Esophagus squamous epithelium (tissue), 5 donors: ENCODE measurements at regions not wholly inside any gene's neighbourhood (a gene's known extent, or its start where the extent isn't known, plus 50 kb on each side); places are given as distances from the start of the nearest gene placed in this dataset.

Experiments used
- DNase-seq: peaks from one replicate; lab custom pipeline; 2025; lab: John Stamatoyannopoulos, UW
- H3K27ac ChIP-seq, 4 donors: fragments of 200-600 bp; sonication (generic); one replicate each; pipeline ENCODE4 v1.5.1; 2016 to 2019; ENCODE audit warnings: mild to moderate bottlenecking in 1 of 4
- H3K27me3 ChIP-seq, 4 donors: fragments of 200-600 bp; sonication (generic); 1 replicate in 3 of 4; 2 replicates in 1 of 4; pipeline versions ENCODE4 v1.5.1 to v1.6.0; 2017 to 2021; ENCODE audit warnings: antibody characterized with exemption in 1 of 4
- H3K36me3 ChIP-seq, 3 donors: fragments of 200-600 bp; sonication (generic); one replicate each; pipeline ENCODE4 v1.5.1; 2016 to 2019
- H3K4me1 ChIP-seq, 3 donors: fragments of 200-600 bp; sonication (generic); one replicate each; pipeline ENCODE4 v1.5.1; 2017 to 2019
- H3K4me3 ChIP-seq, 4 donors: fragments of 200-600 bp; sonication (generic); 1 replicate in 3 of 4; 2 replicates in 1 of 4; pipeline ENCODE4 v1.5.1; 2016 to 2019; ENCODE audit warnings: mild to moderate bottlenecking in 2 of 4, moderate library complexity in 1 of 4
- H3K9me3 ChIP-seq, 3 donors: fragments of 200-600 bp; sonication (generic); one replicate each; pipeline ENCODE4 v1.5.1; 2016 to 2019
- POLR2A ChIP-seq, 4 donors: fragments of 450-650 bp; IDR thresholded peaks; one replicate each; pipeline ENCODE4 v1.6.1; 2017; ENCODE audit warnings: antibody characterized with exemption in 4 of 4, mild to moderate bottlenecking in 4 of 4, moderate library complexity in 3 of 4
- WGBS, 2 donors: methylation state at CpG; one replicate each; pipeline ENCODE4 v1.1.5; 2018; 5-methylcytosine and 5-hydroxymethylcytosine counted together
- intact Hi-C: fragments of 100-400 bp; cut with DNase I; formaldehyde crosslinking; loops from one replicate; pipeline ENCODE4 v1.15.0; 2022
- TF ChIP-seq, protein P1 (sequence below), 6 experiments: fragments of 450-650 bp in 4 of 6; fragments of 200-600 bp in 2 of 6; sonication (generic) in 2 of 6; IDR thresholded peaks; one replicate each; pipeline ENCODE4 v1.5.1; 2016 to 2019; ENCODE audit warnings: antibody characterized with exemption in 6 of 6, mild to moderate bottlenecking in 4 of 6, moderate library complexity in 4 of 6
- donor health status: DM: yes; HTN: yes; CAD: no.

DNA sequence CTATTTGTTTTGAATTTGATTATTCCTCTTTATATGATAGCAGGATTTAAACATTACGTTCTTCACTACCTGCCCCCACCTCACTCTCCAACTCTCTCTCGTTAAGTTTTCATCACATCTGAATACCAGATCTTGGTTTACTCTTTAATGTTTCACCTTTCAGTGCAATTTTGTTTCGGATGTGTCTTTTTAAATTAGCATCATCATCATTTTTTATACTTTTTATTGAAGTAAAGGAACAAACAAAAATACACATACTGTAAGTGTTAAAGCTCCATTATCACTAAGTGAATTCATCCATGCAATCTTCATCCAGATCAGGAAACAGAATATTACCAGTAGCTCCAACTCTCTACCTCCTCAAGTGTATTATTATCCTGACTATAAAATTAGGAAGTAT is 310.6 kb downstream of the C3orf38 start:
- intact Hi-C loops: no loop called here
- TF ChIP-seq POLR2A (IDR thresholded peaks at IDR 0.05): no peak
- TF ChIP-seq, protein P1, sequence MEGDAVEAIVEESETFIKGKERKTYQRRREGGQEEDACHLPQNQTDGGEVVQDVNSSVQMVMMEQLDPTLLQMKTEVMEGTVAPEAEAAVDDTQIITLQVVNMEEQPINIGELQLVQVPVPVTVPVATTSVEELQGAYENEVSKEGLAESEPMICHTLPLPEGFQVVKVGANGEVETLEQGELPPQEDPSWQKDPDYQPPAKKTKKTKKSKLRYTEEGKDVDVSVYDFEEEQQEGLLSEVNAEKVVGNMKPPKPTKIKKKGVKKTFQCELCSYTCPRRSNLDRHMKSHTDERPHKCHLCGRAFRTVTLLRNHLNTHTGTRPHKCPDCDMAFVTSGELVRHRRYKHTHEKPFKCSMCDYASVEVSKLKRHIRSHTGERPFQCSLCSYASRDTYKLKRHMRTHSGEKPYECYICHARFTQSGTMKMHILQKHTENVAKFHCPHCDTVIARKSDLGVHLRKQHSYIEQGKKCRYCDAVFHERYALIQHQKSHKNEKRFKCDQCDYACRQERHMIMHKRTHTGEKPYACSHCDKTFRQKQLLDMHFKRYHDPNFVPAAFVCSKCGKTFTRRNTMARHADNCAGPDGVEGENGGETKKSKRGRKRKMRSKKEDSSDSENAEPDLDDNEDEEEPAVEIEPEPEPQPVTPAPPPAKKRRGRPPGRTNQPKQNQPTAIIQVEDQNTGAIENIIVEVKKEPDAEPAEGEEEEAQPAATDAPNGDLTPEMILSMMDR (IDR thresholded peaks at IDR 0.05): no peak
- 66 to 77% methylated on average over 3 of the region's 3 CpGs for WGBS, 2 donors
- H3K27ac ChIP-seq: no peak overlapping the region
- no peaks in the 10 kb centered on the region for H3K9me3 ChIP-seq
- no peaks in the 10 kb centered on the region for H3K4me1 ChIP-seq
- no peaks in the 10 kb centered on the region for H3K36me3 ChIP-seq
- no peak overlapping the region for H3K4me3 ChIP-seq
- no peak for DNase-seq
- no peaks in the 10 kb centered on the region for H3K27me3 ChIP-seq

DNA sequence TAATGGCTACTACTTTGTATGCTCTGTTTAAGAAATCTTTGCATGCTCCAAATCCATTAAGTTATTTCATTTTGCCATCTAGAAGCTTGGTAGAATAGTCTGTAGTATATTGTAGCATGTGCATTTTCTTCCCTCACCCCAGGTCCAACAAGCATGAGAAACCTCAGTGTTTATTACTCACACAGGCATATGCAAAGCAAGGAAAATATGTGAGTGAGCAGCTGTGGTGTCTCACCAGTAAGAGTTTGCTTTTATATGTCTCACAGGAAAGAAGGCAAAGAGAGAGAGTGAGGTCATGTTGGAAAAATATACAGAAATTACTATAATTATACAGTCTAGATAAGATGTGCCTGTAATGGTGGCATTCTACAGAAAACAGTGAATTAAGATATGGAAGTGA is 312.5 kb downstream of the C3orf38 start:
- Histone ChIP-seq H3K4me1 (no peaks in the 10 kb centered on the region), H3K27me3 (no peaks in the 10 kb centered on the region), H3K27ac (no peak overlapping the region), H3K4me3 (no peak overlapping the region), H3K9me3 (no peaks in the 10 kb centered on the region), H3K36me3 (no peaks in the 10 kb centered on the region)
- DNase-seq: no peak
- no peak for TF ChIP-seq POLR2A (IDR thresholded peaks at IDR 0.05)
- TF ChIP-seq, protein P1 (IDR thresholded peaks at IDR 0.05): no peak
- intact Hi-C loops: no loop called here

DNA sequence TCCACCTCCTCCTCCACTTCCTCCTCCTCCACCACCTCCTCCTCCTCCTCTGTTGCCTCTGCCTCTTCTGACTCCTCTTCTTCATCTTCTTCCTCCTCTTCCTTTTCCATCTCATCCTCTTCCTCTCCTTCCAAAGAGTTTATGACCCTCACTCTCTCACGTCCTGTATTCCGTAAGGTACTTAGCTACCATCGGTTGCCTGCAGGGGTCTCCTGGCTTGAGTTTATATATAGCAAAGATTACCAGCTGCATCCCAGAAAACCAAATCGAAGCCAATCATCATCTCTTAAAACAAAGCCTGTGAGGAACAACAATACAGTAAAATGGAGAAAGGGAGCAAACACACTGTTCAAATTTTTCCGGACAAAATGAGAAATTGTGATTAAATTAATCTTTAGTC is 317.4 kb downstream of the C3orf38 start:
- WGBS, 2 donors: 72 to 74% methylated on average over 5 of the region's 5 CpGs
- intact Hi-C loops: no loop called here
- TF ChIP-seq, protein P1 (IDR thresholded peaks at IDR 0.05): no peak
- no peak for TF ChIP-seq POLR2A (IDR thresholded peaks at IDR 0.05)
- no peaks in the 10 kb centered on the region for H3K9me3 ChIP-seq
- no peaks in the 10 kb centered on the region for H3K36me3 ChIP-seq
- no peak overlapping the region for H3K4me3 ChIP-seq
- no peaks in the 10 kb centered on the region for H3K4me1 ChIP-seq
- no peak overlapping the region for H3K27ac ChIP-seq
- no peaks in the 10 kb centered on the region for H3K27me3 ChIP-seq
- no peak for DNase-seq

DNA sequence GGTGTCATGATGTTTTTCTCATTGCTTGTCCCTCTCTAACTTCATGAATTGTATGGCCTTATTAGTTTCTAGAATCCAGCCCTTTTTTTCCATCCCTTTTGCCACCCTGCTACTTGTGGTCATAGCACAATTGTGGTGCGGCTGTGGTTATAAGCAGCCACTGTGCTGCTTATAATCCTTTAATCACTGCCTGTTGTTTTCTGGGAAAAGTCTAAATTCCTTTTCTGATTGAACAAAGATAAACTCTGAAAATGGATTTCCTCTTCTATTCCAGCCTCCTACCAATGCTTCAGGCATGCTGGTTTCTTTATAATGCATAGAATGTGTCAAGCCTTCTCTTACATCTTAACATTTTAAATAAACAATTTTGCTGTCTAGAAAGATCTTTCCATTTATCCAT is 319.5 kb downstream of the C3orf38 start:
- intact Hi-C loops: no loop called here
- TF ChIP-seq POLR2A (IDR thresholded peaks at IDR 0.05): no peak
- TF ChIP-seq, protein P1 (IDR thresholded peaks at IDR 0.05): no peak
- Histone ChIP-seq H3K4me1 (no peaks in the 10 kb centered on the region), H3K27ac (no peak overlapping the region), H3K36me3 (no peaks in the 10 kb centered on the region), H3K4me3 (no peak overlapping the region), H3K27me3 (no peaks in the 10 kb centered on the region), H3K9me3 (no peaks in the 10 kb centered on the region)
- DNase-seq: no peak
- WGBS, 2 donors: 61 to 65% methylated on average over 1 of the region's 1 CpG

DNA sequence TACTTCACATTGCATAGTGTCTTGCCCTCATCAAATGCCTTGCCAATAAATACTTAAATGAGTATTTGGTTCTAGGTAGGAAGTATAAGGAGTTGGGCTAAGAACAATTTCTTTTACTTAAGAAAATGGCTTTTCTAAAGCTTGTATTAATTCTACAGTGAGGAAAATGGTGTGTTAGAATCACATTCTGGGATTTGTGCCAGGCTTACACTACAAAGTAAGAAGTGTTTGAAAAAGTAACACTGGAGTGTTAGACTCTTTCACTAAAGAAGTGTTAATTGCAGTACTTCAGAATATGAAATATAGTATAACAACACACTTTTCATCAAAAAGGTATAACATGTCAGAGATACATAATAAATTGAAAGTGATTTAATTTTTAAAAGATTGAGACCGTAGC is 328.7 kb downstream of the C3orf38 start:
- no peaks in the 10 kb centered on the region for H3K9me3 ChIP-seq
- 23 to 82% methylated on average over 1 of the region's 1 CpG for WGBS, 2 donors
- no peaks in the 10 kb centered on the region for H3K36me3 ChIP-seq
- intact Hi-C loops: no loop called here
- H3K27ac ChIP-seq: no peak overlapping the region
- no peak for DNase-seq
- H3K4me1 ChIP-seq: no peaks in the 10 kb centered on the region
- TF ChIP-seq POLR2A (IDR thresholded peaks at IDR 0.05): no peak
- no peak overlapping the region for H3K4me3 ChIP-seq
- no peaks in the 10 kb centered on the region for H3K27me3 ChIP-seq

DNA sequence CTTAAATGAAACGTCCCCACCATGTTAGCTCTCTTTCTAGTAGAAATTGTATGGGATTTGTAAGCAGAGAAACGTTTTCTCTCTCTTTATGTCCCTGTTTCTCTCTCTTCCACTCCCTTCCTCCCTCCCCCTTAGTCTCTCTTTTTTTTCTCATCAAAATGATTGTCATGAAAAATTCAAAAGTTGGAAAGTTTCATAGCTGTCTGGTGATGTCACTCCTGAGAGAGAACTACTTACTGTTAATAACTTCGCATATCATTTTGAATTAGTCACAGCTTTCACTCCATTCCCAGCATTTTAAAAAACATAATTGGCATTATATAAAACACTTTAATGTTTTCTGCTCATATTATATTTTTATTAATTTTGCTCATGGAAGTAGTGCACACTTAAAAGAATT is 331.1 kb downstream of the C3orf38 start:
- no peaks in the 10 kb centered on the region for H3K9me3 ChIP-seq
- intact Hi-C loops: no loop called here
- no peak overlapping the region for H3K27ac ChIP-seq
- no peaks in the 10 kb centered on the region for H3K27me3 ChIP-seq
- no peak overlapping the region for H3K4me3 ChIP-seq
- TF ChIP-seq, protein P1 (IDR thresholded peaks at IDR 0.05): no peak
- TF ChIP-seq POLR2A (IDR thresholded peaks at IDR 0.05): no peak
- 39 to 44% methylated on average over 3 of the region's 3 CpGs for whole genome bisulfite sequencing, 2 donors
- H3K36me3 ChIP-seq: no peaks in the 10 kb centered on the region
- DNase-seq: no peak
- no peaks in the 10 kb centered on the region for H3K4me1 ChIP-seq
